Neural cell (in vitro differentiated cells): ENCODE measurements at regions not wholly inside any gene's neighbourhood (a gene's known extent, or its start where the extent isn't known, plus 50 kb on each side); places are given as distances from the start of the nearest gene placed in this dataset.

Experiments
- H2AFZ ChIP-seq: fragments of 200-600, 300-800 bp; sonication (generic), shearing (Covaris generic); 2 replicates; pipeline ENCODE4 v1.6.0; 2014; ENCODE audit warnings: low read depth, mild to moderate bottlenecking, antibody characterized with exemption, low read length, moderate library complexity
- H3F3A ChIP-seq: fragments of 200-600 bp; shearing (Covaris generic); 2 replicates; pipeline ENCODE4 v1.6.1; 2016; ENCODE audit warnings: mild to moderate bottlenecking, moderate library complexity, mixed read lengths, antibody characterized with exemption, low read length; ENCODE audit not compliant: insufficient read depth, poor library complexity, severe bottlenecking
- H3K27ac ChIP-seq: fragments of 200-600, 300-800 bp; sonication (generic), shearing (Covaris generic); 2 replicates; pipeline ENCODE4 v1.5.1; 2014; ENCODE audit warnings: mild to moderate bottlenecking, low read length, moderate library complexity
- H3K27me3 ChIP-seq: fragments of 300-800, 200-600 bp; sonication (generic), shearing (Covaris generic); 2 replicates; pipeline ENCODE4 v1.6.0; 2014; ENCODE audit warnings: mild to moderate bottlenecking, low read depth, low read length, moderate library complexity; ENCODE audit not compliant: insufficient read depth
- H3K36me3 ChIP-seq: fragments of 300-800, 200-600 bp; sonication (generic), shearing (Covaris generic); 2 replicates; pipeline ENCODE4 v1.5.1; 2014; ENCODE audit warnings: mild to moderate bottlenecking, antibody characterized with exemption, low read length, moderate library complexity; ENCODE audit not compliant: insufficient read depth
- H3K4me2 ChIP-seq: fragments of 300-800, 200-600 bp; sonication (generic), shearing (Covaris generic); 2 replicates; pipeline ENCODE4 v1.6.0; 2014; ENCODE audit warnings: mild to moderate bottlenecking, low read length
- H3K4me3 ChIP-seq: fragments of 300-800, 200-600 bp; sonication (generic), shearing (Covaris generic); 2 replicates; pipeline ENCODE4 v1.5.1; 2014; ENCODE audit warnings: mild to moderate bottlenecking, low read length, moderate library complexity
- H3K79me2 ChIP-seq: fragments of 200-600 bp; shearing (Covaris generic); replicated peaks from 2 replicates; pipeline ENCODE4 v1.6.0; 2014; ENCODE audit warnings: mild to moderate bottlenecking, low read length, moderate library complexity; ENCODE audit not compliant: insufficient read depth
- H3K9ac ChIP-seq: fragments of 300-800, 200-600 bp; sonication (generic), shearing (Covaris generic); 2 replicates; pipeline ENCODE4 v1.6.1; 2016; ENCODE audit warnings: mild to moderate bottlenecking, low read length, mixed read lengths
- H3K9me2 ChIP-seq: fragments of 200-600 bp; shearing (Covaris generic); 2 replicates; pipeline ENCODE4 v1.6.1; 2016; ENCODE audit warnings: mild to moderate bottlenecking, low read length, mixed read lengths; ENCODE audit not compliant: insufficient read depth
- H3K9me3 ChIP-seq: fragments of 200-600, 300-800 bp; sonication (generic), shearing (Covaris generic); 2 replicates; pipeline ENCODE4 v1.6.1; 2016; ENCODE audit warnings: mild to moderate bottlenecking, mixed run types, low read length, moderate library complexity, mixed read lengths
- H4K20me1 ChIP-seq: fragments of 200-600 bp; shearing (Covaris generic); 2 replicates; pipeline ENCODE4 v1.6.1; 2016; ENCODE audit warnings: mild to moderate bottlenecking, mixed run types; ENCODE audit not compliant: insufficient read depth
- EP300 ChIP-seq: fragments of 450-650 bp; conservative IDR thresholded peaks from 2 replicates; pipeline ENCODE4 v1.6.1; 2014; ENCODE audit warnings: antibody characterized with exemption, mild to moderate bottlenecking, moderate library complexity; ENCODE audit not compliant: poor library complexity, severe bottlenecking
- EZH2 ChIP-seq: fragments of 200-600, 300-800 bp; shearing (Covaris generic), sonication (generic); IDR thresholded peaks from 2 replicates; pipeline ENCODE4 v1.6.1; 2014; ENCODE audit warnings: antibody characterized with exemption, low read length, borderline replicate concordance, mild to moderate bottlenecking; ENCODE audit not compliant: insufficient read depth, poor library complexity, severe bottlenecking
- MXI1 ChIP-seq: fragments of 450-650 bp; conservative IDR thresholded peaks from 2 replicates; pipeline ENCODE4 v1.6.1; 2014; ENCODE audit warnings: antibody characterized with exemption, mild to moderate bottlenecking; ENCODE audit not compliant: poor library complexity, severe bottlenecking
- POLR2AphosphoS5 ChIP-seq: IDR thresholded peaks from 2 replicates; pipeline ENCODE4 v1.6.1; 2012
- RAD21 ChIP-seq: fragments of 450-650 bp; conservative IDR thresholded peaks from 2 replicates; pipeline ENCODE4 v1.6.1; 2014; ENCODE audit warnings: antibody characterized with exemption, mild to moderate bottlenecking, moderate library complexity
- SMC3 ChIP-seq: fragments of 450-650 bp; conservative IDR thresholded peaks from 2 replicates; pipeline ENCODE4 v1.6.1; 2014; ENCODE audit warnings: antibody characterized with exemption, mild to moderate bottlenecking, moderate library complexity; ENCODE audit not compliant: poor library complexity
- TAF1 ChIP-seq: IDR thresholded peaks from 2 replicates; pipeline ENCODE4 v1.6.1; 2012; ENCODE audit warnings: low read depth
- TF ChIP-seq, protein P1 (sequence below): fragments of 450-650 bp; IDR thresholded peaks from 2 replicates; pipeline ENCODE4 v1.5.1; 2014; ENCODE audit warnings: antibody characterized with exemption, mild to moderate bottlenecking, moderate library complexity; ENCODE audit not compliant: poor library complexity, severe bottlenecking
- TF ChIP-seq, protein P2 (sequence below): IDR thresholded peaks from 2 replicates; pipeline ENCODE4 v1.6.1; 2012; ENCODE audit warnings: borderline replicate concordance

- no peaks in the 10 kb centered on the region for H3K36me3 ChIP-seq
- H2AFZ ChIP-seq = no peak overlapping the region
- H3K4me3 ChIP-seq = no peak overlapping the region
- H3F3A ChIP-seq = no peaks in the 10 kb centered on the region
- no peak for TF ChIP-seq MXI1
- no peak for TF ChIP-seq RAD21
- H3K4me2 ChIP-seq = no peak overlapping the region
- H3K27ac ChIP-seq = no peak overlapping the region
- H3K9ac ChIP-seq = no peak overlapping the region
- no peaks in the 10 kb centered on the region for H3K9me3 ChIP-seq
- no peaks in the 10 kb centered on the region for H3K79me2 ChIP-seq
- H3K9me2 ChIP-seq = no peaks in the 10 kb centered on the region
- H4K20me1 ChIP-seq = no peaks in the 10 kb centered on the region
- H3K27me3 ChIP-seq = no peaks in the 10 kb centered on the region
These were observed 628.9 kb downstream of the TNS3 start for GRCh38 chr7:46953008-46953407.

DNA sequence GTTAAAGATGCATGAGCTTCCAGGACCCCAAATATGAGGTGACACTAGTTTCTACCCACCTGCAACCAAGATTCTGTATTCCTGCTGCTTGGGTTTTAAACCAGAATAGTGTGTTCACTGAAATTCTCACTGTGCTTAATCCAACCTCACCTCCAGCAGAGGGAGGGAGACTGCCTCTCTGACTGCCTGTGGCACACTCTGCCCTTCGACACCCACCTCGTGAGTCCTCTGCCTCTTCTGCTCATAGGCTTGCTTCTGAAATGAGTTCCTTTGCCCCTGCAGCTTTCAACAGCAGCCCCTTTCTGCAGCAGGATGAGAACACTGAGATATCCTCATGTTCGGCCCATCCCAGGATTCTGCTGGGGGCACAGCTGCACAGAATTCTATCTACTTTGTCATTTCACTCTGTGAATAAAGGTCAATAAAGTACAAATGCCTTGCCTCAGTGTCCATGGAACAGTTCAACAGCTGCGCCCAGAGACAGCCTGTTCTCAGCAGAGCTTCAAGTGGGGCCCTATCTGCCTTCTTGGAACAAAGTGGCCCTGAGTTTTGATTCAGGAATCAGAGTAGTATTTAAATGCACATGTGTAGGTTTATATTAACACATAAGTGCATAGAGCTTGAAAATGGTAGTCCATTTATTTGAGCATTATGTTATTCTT, 632.5 kb downstream of the TNS3 start:
- Histone ChIP-seq H3K9me3 (no peaks in the 10 kb centered on the region), H3K27ac (no peak overlapping the region), H3F3A (no peaks in the 10 kb centered on the region), H4K20me1 (no peaks in the 10 kb centered on the region), H2AFZ (no peak overlapping the region), H3K27me3 (no peaks in the 10 kb centered on the region), H3K36me3 (no peaks in the 10 kb centered on the region), H3K4me3 (no peak overlapping the region), H3K4me2 (no peak overlapping the region), H3K9ac (no peak overlapping the region), H3K9me2 (no peaks in the 10 kb centered on the region), H3K79me2 (no peaks in the 10 kb centered on the region)
- TF ChIP-seq, protein P1, sequence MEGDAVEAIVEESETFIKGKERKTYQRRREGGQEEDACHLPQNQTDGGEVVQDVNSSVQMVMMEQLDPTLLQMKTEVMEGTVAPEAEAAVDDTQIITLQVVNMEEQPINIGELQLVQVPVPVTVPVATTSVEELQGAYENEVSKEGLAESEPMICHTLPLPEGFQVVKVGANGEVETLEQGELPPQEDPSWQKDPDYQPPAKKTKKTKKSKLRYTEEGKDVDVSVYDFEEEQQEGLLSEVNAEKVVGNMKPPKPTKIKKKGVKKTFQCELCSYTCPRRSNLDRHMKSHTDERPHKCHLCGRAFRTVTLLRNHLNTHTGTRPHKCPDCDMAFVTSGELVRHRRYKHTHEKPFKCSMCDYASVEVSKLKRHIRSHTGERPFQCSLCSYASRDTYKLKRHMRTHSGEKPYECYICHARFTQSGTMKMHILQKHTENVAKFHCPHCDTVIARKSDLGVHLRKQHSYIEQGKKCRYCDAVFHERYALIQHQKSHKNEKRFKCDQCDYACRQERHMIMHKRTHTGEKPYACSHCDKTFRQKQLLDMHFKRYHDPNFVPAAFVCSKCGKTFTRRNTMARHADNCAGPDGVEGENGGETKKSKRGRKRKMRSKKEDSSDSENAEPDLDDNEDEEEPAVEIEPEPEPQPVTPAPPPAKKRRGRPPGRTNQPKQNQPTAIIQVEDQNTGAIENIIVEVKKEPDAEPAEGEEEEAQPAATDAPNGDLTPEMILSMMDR = no peak
- TF ChIP-seq EP300 (no peak), TAF1 (no peak), SMC3 (no peak), MXI1 (no peak), RAD21 (no peak), EZH2 (no peak), POLR2AphosphoS5 (no peak)
- TF ChIP-seq, protein P2, sequence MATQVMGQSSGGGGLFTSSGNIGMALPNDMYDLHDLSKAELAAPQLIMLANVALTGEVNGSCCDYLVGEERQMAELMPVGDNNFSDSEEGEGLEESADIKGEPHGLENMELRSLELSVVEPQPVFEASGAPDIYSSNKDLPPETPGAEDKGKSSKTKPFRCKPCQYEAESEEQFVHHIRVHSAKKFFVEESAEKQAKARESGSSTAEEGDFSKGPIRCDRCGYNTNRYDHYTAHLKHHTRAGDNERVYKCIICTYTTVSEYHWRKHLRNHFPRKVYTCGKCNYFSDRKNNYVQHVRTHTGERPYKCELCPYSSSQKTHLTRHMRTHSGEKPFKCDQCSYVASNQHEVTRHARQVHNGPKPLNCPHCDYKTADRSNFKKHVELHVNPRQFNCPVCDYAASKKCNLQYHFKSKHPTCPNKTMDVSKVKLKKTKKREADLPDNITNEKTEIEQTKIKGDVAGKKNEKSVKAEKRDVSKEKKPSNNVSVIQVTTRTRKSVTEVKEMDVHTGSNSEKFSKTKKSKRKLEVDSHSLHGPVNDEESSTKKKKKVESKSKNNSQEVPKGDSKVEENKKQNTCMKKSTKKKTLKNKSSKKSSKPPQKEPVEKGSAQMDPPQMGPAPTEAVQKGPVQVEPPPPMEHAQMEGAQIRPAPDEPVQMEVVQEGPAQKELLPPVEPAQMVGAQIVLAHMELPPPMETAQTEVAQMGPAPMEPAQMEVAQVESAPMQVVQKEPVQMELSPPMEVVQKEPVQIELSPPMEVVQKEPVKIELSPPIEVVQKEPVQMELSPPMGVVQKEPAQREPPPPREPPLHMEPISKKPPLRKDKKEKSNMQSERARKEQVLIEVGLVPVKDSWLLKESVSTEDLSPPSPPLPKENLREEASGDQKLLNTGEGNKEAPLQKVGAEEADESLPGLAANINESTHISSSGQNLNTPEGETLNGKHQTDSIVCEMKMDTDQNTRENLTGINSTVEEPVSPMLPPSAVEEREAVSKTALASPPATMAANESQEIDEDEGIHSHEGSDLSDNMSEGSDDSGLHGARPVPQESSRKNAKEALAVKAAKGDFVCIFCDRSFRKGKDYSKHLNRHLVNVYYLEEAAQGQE = no peak

DNA sequence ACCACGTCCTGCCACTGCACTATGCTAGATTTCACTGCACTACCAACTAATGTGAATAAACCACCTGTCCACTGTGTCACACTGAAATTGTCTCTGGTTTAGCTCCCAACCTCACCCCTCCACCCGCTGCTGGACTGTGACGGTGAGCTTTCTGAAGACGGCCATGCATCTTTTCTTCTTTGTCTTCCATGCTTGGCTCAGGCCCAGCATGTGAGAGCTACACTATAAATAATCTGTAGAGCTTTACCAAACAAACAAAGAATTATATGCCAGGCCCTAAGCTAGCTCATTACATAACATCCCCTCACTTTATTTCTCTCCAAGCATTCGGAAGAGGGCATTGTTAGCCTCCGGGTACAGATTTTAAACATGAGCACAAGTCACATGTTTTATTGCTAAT, 633.2 kb downstream of the TNS3 start:
- Histone ChIP-seq H3K9me2 (no peaks in the 10 kb centered on the region), H3K9me3 (no peaks in the 10 kb centered on the region), H3K4me3 (no peak overlapping the region), H4K20me1 (no peaks in the 10 kb centered on the region), H3F3A (no peaks in the 10 kb centered on the region), H3K27me3 (no peaks in the 10 kb centered on the region), H3K27ac (no peak overlapping the region), H2AFZ (no peak overlapping the region), H3K79me2 (no peaks in the 10 kb centered on the region), H3K36me3 (no peaks in the 10 kb centered on the region), H3K9ac (no peak overlapping the region), H3K4me2 (no peak overlapping the region)
- TF ChIP-seq SMC3 (no peak), TAF1 (no peak), EP300 (no peak), POLR2AphosphoS5 (no peak), RAD21 (no peak), EZH2 (no peak), MXI1 (no peak)
- TF ChIP-seq, protein P2 = no peak
- TF ChIP-seq, protein P1 = no peak
